ENCODE measurements at regions not wholly inside any gene's neighbourhood (a gene's known extent, or its start where the extent isn't known, plus 50 kb on each side); places are given as distances from the start of the nearest gene placed in this dataset.
A peak's percentile ranks its signal among the peaks of the same experiment; 100 is the strongest.

- Histone ChIP-seq H3K4me1 (ENCODE audit: control insufficient read depth in 1 of 2, insufficient read depth in 2 of 2, low read length in 2 of 2) (no peaks in the 10 kb centered on the region), H2AFZ (ENCODE audit: insufficient read depth, low read depth, low read length, poor library complexity, severe bottlenecking) (no peak overlapping the region), H3K9me3 (replicated peaks in 1 of 2; ENCODE audit: control insufficient read depth in 1 of 2, insufficient read depth in 1 of 2, low read length in 2 of 2) (peaks cover 16 to 22% of the 10 kb centered on the region in 2 donors), H3K4me2 (replicated peaks; ENCODE audit: extremely low read depth, low read length, poor library complexity, severe bottlenecking) (no peak overlapping the region), H3K79me2 (ENCODE audit: insufficient read depth, low read length) (no peaks in the 10 kb centered on the region), H3K9ac (ENCODE audit: insufficient read depth, low read length, poor library complexity, severe bottlenecking) (no peak overlapping the region), H3K27me3 (ENCODE audit: control insufficient read depth in 2 of 2, insufficient read depth in 2 of 2, low read length in 2 of 2) (no peaks in the 10 kb centered on the region), H3K27ac (ENCODE audit: low read depth in 1 of 2, low read length in 2 of 2) (no peak overlapping the region), H3K36me3 (replicated peaks in 1 of 2; ENCODE audit: control insufficient read depth in 1 of 2, insufficient read depth in 2 of 2, low read length in 2 of 2) (no peaks in the 10 kb centered on the region), H3K4me3 (replicated peaks in 1 of 3; ENCODE audit: low read depth in 2 of 3, low read length in 3 of 3) (no peak overlapping the region), H4K20me1 (ENCODE audit: insufficient read depth, low read length) (no peaks in the 10 kb centered on the region)
- H3K27ac Mint-ChIP-seq: no peak overlapping the region
- no peak for TF ChIP-seq CTCF (IDR thresholded peaks at IDR 0.05)
- intact Hi-C loops (cut with micrococcal nuclease): no loop called here
- H3K4me3 Mint-ChIP-seq: no peak overlapping the region
- DNase-seq: no peak
- H3K4me1 Mint-ChIP-seq: no peaks in the 10 kb centered on the region
- H3K27me3 Mint-ChIP-seq (ENCODE audit: low read depth in 3 of 3): peaks cover 10 to 26% (median 15%) of the 10 kb centered on the region in 3 donors
- WGBS (ENCODE audit: insufficient coverage): 98% methylated on average over 6 of the region's 7 CpGs
- no peaks in the 10 kb centered on the region for H3K36me3 Mint-ChIP-seq
- H3K9me3 Mint-ChIP-seq: peaks cover 5 to 26% (median 16%) of the 10 kb centered on the region in 7 donors
Observed at GRCh38 chr2:239770246-239770639, 254.9 kb downstream of the NDUFA10 start.

GRCh38 chr2:239769554-239770245, 255.4 kb downstream of the NDUFA10 start:
- Mint-ChIP-seq H3K27ac (no peak overlapping the region), H3K27me3 (ENCODE audit: low read depth in 3 of 3) (peaks cover 5 to 21% (median 12%) of the 10 kb centered on the region in 3 donors), H3K4me1 (no peaks in the 10 kb centered on the region), H3K9me3 (peaks cover 5 to 26% (median 16%) of the 10 kb centered on the region in 7 donors), H3K4me3 (no peak overlapping the region), H3K36me3 (no peaks in the 10 kb centered on the region)
- Histone ChIP-seq H3K4me1 (ENCODE audit: control insufficient read depth in 1 of 2, insufficient read depth in 2 of 2, low read length in 2 of 2) (no peaks in the 10 kb centered on the region), H3K9me3 (replicated peaks in 1 of 2; ENCODE audit: control insufficient read depth in 1 of 2, insufficient read depth in 1 of 2, low read length in 2 of 2) (peaks cover 16 to 22% of the 10 kb centered on the region in 2 donors), H3K36me3 (replicated peaks in 1 of 2; ENCODE audit: control insufficient read depth in 1 of 2, insufficient read depth in 2 of 2, low read length in 2 of 2) (no peaks in the 10 kb centered on the region), H3K27me3 (ENCODE audit: control insufficient read depth in 2 of 2, insufficient read depth in 2 of 2, low read length in 2 of 2) (no peaks in the 10 kb centered on the region), H2AFZ (ENCODE audit: insufficient read depth, low read depth, low read length, poor library complexity, severe bottlenecking) (peak overlapping the region; percentile 53), H4K20me1 (ENCODE audit: insufficient read depth, low read length) (no peaks in the 10 kb centered on the region), H3K4me3 (replicated peaks in 1 of 3; ENCODE audit: low read depth in 2 of 3, low read length in 3 of 3) (no peak overlapping the region), H3K4me2 (replicated peaks; ENCODE audit: extremely low read depth, low read length, poor library complexity, severe bottlenecking) (no peak overlapping the region), H3K79me2 (ENCODE audit: insufficient read depth, low read length) (no peaks in the 10 kb centered on the region), H3K9ac (ENCODE audit: insufficient read depth, low read length, poor library complexity, severe bottlenecking) (no peak overlapping the region), H3K27ac (ENCODE audit: low read depth in 1 of 2, low read length in 2 of 2) (no peak overlapping the region)
- no peak for TF ChIP-seq CTCF (IDR thresholded peaks at IDR 0.05)
- no peak for DNase-seq
- WGBS (ENCODE audit: insufficient coverage): 54% methylated on average over 17 of the region's 18 CpGs
- intact Hi-C loops (cut with micrococcal nuclease): no loop called here
